HG03095 (cell line): ENCODE measurements at regions not wholly inside any gene's neighbourhood (a gene's known extent, or its start where the extent isn't known, plus 50 kb on each side); places are given as distances from the start of the nearest gene placed in this dataset.

ENCODE experiments used
- ATAC-seq: cut with Tn5 transposase; IDR thresholded peaks from one replicate; pipeline ENCODE4 v1.9.1; 2021; ENCODE audit warnings: moderate library complexity; ENCODE audit not compliant: unreplicated experiment

- ATAC-seq = peak; percentile 75
These were observed 65.0 kb upstream of the TES start for GRCh38 chr7:116145245-116145852.

DNA sequence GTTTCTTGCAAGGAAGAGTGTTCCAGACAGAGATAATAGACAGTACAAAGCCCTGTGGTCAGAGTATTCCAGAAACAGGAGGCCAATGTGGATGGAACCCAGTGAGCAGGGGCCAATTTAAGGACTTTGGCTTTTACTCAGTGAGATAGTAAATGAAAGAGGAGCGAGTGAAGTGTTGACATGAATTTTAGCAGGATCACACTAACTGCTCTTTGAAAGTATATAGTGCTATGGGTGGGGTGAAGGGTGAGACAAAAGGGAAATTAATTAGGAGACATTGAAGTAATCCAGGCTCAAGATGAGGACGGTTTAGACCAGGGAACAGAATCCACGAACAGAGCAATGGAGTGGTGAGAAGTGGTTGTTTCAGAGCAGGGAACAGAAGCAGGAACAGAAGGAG lies 62.2 kb upstream of the TES start:
- ATAC-seq = no peak

DNA sequence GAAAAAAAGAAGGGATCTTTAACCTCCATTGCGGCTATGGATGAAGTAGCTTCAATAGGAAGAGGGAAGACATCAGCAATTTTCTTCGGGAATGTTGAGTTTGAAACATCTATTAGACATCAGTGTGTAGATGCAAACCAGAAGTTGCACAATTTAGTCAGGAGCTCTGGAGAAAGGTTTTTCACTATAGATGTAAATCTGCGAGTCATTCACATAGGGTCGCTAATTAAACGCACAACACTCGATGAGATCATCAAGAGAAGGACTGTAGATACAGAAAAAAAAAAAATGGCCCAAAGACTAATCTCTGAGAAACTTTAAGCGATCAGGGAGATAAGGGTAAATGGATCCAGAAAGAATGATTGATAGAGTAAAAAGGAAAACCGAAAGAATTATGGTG lies 61.7 kb upstream of the TES start:
- no peak for ATAC-seq

DNA sequence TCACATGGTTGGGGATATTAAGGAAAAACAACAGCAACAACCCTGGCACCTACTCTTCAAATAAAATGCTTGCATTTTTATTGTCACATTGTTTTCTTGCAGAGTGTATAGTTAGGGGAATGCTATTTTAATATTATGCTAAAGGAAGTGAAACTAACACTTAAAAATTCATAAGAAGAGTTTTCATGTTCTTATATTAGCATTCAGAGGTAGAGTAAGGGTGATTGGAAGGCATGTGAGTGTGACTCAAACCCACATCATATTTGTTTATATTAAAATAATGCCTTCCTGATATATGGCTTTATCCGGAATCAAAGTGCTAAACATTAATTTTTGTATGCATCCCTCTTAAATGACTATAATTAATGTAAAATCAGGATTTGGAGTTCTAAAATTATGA lies 59.8 kb upstream of the TES start:
- ATAC-seq = peak; percentile 90

DNA sequence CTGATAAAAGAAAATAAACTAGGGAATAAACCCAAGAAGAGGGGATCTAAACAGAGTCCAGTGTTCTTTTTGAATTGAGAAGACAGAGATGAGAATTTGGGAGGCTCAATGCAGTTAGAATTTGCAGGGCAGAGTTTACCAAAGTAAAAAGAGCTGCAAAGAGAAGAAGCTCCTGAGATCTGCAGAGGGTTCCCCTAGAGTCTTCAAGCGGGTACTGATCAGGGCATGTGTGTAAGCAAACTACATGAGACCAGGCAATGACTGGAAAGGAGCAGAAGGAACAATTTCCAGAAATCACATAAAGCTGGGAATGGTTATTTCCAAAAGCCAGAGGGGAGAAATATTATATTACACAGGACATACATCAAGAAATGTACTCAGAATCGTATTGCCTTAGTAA lies 58.1 kb upstream of the TES start:
- ATAC-seq = no peak

DNA sequence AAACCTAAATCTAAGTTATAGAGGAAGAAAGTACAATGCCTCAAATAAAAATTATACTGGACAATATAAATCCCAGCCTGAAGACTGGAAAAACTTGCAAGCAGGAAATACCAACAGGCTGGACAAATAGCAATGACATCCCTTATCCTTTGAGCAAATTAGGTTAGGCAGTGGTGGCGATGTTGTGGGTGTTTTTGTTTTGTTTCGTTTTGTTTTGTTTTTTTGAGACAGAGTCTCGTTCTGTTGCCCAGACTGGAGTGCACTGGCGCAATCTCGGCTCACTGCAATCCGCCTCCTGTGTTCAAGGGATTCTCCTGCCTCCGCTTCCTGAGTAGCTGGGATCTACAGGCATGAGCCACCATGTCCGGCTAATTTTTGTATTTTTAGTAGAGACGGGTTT lies 57.3 kb upstream of the TES start:
- ATAC-seq = no peak

GRCh38 chr7:116159711-116160110 lies 50.6 kb upstream of the TES start:
- no peak for ATAC-seq
